ENCODE measurements at regions not wholly inside any gene's neighbourhood (a gene's known extent, or its start where the extent isn't known, plus 50 kb on each side); places are given as distances from the start of the nearest gene placed in this dataset.

GRCh38 chr1:30487042-30487441 is 236.3 kb downstream of the MATN1 start:
- Histone ChIP-seq H3K36me3 (no peaks in the 10 kb centered on the region), H3K27me3 (peaks cover 0 to 5% of the 10 kb centered on the region in 2 donors), H3K4me1 (no peaks in the 10 kb centered on the region), H3K4me3 (no peak overlapping the region), H3K9me3 (peaks cover 9 to 11% of the 10 kb centered on the region in 2 donors), H3K27ac (no peak overlapping the region)
- DNase-seq (ENCODE audit: low spot score in 2 of 2): no peak
- TF ChIP-seq POLR2A (IDR thresholded peaks at IDR 0.05): no peak
- no peak for TF ChIP-seq CTCF (IDR thresholded peaks at IDR 0.05)
- TF ChIP-seq POLR2AphosphoS5 (IDR thresholded peaks at IDR 0.05): no peak
- intact Hi-C loops (cut with DNase I; ENCODE audit: low total_unique reads): loop anchor here (5.0 kb wide), 1 partner anchor 1065 kb away; no protein-coding TSS in a partner anchor

GRCh38 chr1:30485072-30485471 is 238.3 kb downstream of the MATN1 start:
- peaks cover 0 to 5% of the 10 kb centered on the region in 2 donors for H3K27me3 ChIP-seq
- H3K9me3 ChIP-seq: peaks cover 20 to 27% of the 10 kb centered on the region in 2 donors
- no peak overlapping the region for H3K27ac ChIP-seq
- no peaks in the 10 kb centered on the region for H3K36me3 ChIP-seq
- H3K4me3 ChIP-seq: no peak overlapping the region
- DNase-seq (ENCODE audit: low spot score in 2 of 2): no peak
- no peaks in the 10 kb centered on the region for H3K4me1 ChIP-seq
- TF ChIP-seq POLR2AphosphoS5 (IDR thresholded peaks at IDR 0.05) (no peak), CTCF (IDR thresholded peaks at IDR 0.05) (no peak), POLR2A (IDR thresholded peaks at IDR 0.05) (no peak)
- intact Hi-C loops (cut with DNase I; ENCODE audit: low total_unique reads): loop anchor here (5.0 kb wide), 1 partner anchor 1063 kb away; no protein-coding TSS in a partner anchor

GRCh38 chr1:30484668-30485067 is 238.7 kb downstream of the MATN1 start:
- no peaks in the 10 kb centered on the region for H3K4me1 ChIP-seq
- H3K36me3 ChIP-seq: no peaks in the 10 kb centered on the region
- TF ChIP-seq POLR2A (IDR thresholded peaks at IDR 0.05) (no peak), POLR2AphosphoS5 (IDR thresholded peaks at IDR 0.05) (no peak), CTCF (IDR thresholded peaks at IDR 0.05) (no peak)
- H3K27ac ChIP-seq: no peak overlapping the region
- no peak overlapping the region for H3K4me3 ChIP-seq
- no peak for DNase-seq (ENCODE audit: low spot score in 2 of 2)
- H3K27me3 ChIP-seq: peaks cover 0 to 5% of the 10 kb centered on the region in 2 donors
- intact Hi-C loops (cut with DNase I; ENCODE audit: low total_unique reads): loop anchor here (5.0 kb wide), 1 partner anchor 1062 kb away; no protein-coding TSS in a partner anchor
- peaks cover 20 to 27% of the 10 kb centered on the region in 2 donors for H3K9me3 ChIP-seq

- Histone ChIP-seq H3K36me3 (no peaks in the 10 kb centered on the region), H3K9me3 (peaks cover 20 to 27% of the 10 kb centered on the region in 2 donors), H3K4me3 (no peak overlapping the region), H3K4me1 (no peaks in the 10 kb centered on the region), H3K27ac (no peak overlapping the region), H3K27me3 (peaks cover 0 to 3% of the 10 kb centered on the region in 2 donors)
- no peak for DNase-seq (ENCODE audit: low spot score in 2 of 2)
- TF ChIP-seq CTCF (IDR thresholded peaks at IDR 0.05): no peak
- no peak for TF ChIP-seq POLR2AphosphoS5 (IDR thresholded peaks at IDR 0.05)
- TF ChIP-seq POLR2A (IDR thresholded peaks at IDR 0.05): no peak
- intact Hi-C loops (cut with DNase I; ENCODE audit: low total_unique reads): no loop called here
Observed at GRCh38 chr1:30479575-30479974, 243.8 kb downstream of the MATN1 start.

- intact Hi-C loops (cut with DNase I; ENCODE audit: low total_unique reads): no loop called here
Observed at GRCh38 chr1:30478799-30479563, 244.4 kb downstream of the MATN1 start.

More at GRCh38 chr1:30478799-30479563, 244.4 kb downstream of the MATN1 start:
- H3K36me3 ChIP-seq: no peaks in the 10 kb centered on the region
- no peak overlapping the region for H3K4me3 ChIP-seq
- no peaks in the 10 kb centered on the region for H3K4me1 ChIP-seq
- no peak for DNase-seq (ENCODE audit: low spot score in 2 of 2)
- peaks cover 20 to 27% of the 10 kb centered on the region in 2 donors for H3K9me3 ChIP-seq
- TF ChIP-seq CTCF (IDR thresholded peaks at IDR 0.05) (no peak), POLR2A (IDR thresholded peaks at IDR 0.05) (no peak), POLR2AphosphoS5 (IDR thresholded peaks at IDR 0.05) (no peak)
- no peak overlapping the region for H3K27ac ChIP-seq
- H3K27me3 ChIP-seq: no peaks in the 10 kb centered on the region
